ENCODE measurements at regions not wholly inside any gene's neighbourhood (a gene's known extent, or its start where the extent isn't known, plus 50 kb on each side); places are given as distances from the start of the nearest gene placed in this dataset.

GRCh38 chr7:46168671-46169383, 247.8 kb upstream of the IGFBP3 start:
- DNase-seq (ENCODE audit: low spot score in 2 of 2), result peak in 1 of 2 donors; percentile 76
- intact Hi-C loops (cut with DNase I; ENCODE audit: low total_unique reads), result no loop called here
- H3K4me3 ChIP-seq (ENCODE audit: low read depth, poor library complexity, severe bottlenecking), result no peak overlapping the region
- TF ChIP-seq POLR2A (IDR thresholded peaks at IDR 0.05) (no peak), CTCF (IDR thresholded peaks at IDR 0.05) (no peak)
- 56 to 72% methylated on average over 11 of the region's 11 CpGs for WGBS, 2 donors

- WGBS, 2 donors, result 68 to 76% methylated on average over 5 of the region's 5 CpGs
- H3K4me3 ChIP-seq (ENCODE audit: low read depth, poor library complexity, severe bottlenecking), result no peak overlapping the region
- no peak for DNase-seq (ENCODE audit: low spot score in 2 of 2)
Measured at GRCh38 chr7:46168231-46168630, 247.2 kb upstream of the IGFBP3 start.

DNA sequence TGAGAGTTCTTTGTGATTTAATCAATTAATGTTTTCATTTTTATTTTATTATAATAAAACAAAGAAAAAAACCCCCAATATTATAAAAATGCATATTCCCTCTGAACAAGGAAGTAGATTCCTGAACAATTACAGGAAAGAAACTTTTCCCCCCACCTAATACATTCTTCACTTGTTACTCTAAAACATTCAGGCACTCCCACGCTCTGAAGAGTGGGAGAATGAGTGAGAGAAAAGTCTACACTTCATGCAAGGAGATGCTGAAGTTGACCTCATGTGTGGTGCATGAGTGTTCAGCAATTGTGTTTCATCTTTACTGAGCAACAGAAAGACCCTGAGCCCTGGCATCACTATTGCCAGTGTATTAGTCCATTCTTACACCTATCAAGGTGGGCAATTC, 244.2 kb upstream of the IGFBP3 start:
- intact Hi-C loops (cut with DNase I; ENCODE audit: low total_unique reads), result no loop called here
- no peak overlapping the region for H3K4me3 ChIP-seq (ENCODE audit: low read depth, poor library complexity, severe bottlenecking)
- TF ChIP-seq POLR2A (IDR thresholded peaks at IDR 0.05), result no peak
- no peak for DNase-seq (ENCODE audit: low spot score in 2 of 2)
- 53 to 88% methylated on average over 1 of the region's 1 CpG for WGBS, 2 donors

More at GRCh38 chr7:46168231-46168630, 247.2 kb upstream of the IGFBP3 start:
- intact Hi-C loops (cut with DNase I; ENCODE audit: low total_unique reads), result no loop called here
- TF ChIP-seq POLR2A (IDR thresholded peaks at IDR 0.05), result no peak
- TF ChIP-seq CTCF (IDR thresholded peaks at IDR 0.05), result no peak

- intact Hi-C loops (cut with DNase I; ENCODE audit: low total_unique reads), result no loop called here
- 93 to 100% methylated on average over 1 of the region's 1 CpG for WGBS, 2 donors
- H3K4me3 ChIP-seq (ENCODE audit: low read depth, poor library complexity, severe bottlenecking), result no peak overlapping the region
- DNase-seq (ENCODE audit: low spot score in 2 of 2), result no peak
- TF ChIP-seq CTCF (IDR thresholded peaks at IDR 0.05), result no peak
Measured at GRCh38 chr7:46164629-46165028, 243.6 kb upstream of the IGFBP3 start.

GRCh38 chr7:46163246-46163645, 242.2 kb upstream of the IGFBP3 start:
- no peak for DNase-seq (ENCODE audit: low spot score in 2 of 2)
- intact Hi-C loops (cut with DNase I; ENCODE audit: low total_unique reads), result no loop called here
- WGBS, 2 donors, result 88 to 100% methylated on average over 1 of the region's 1 CpG
- no peak for TF ChIP-seq POLR2A (IDR thresholded peaks at IDR 0.05)
- no peak for TF ChIP-seq CTCF (IDR thresholded peaks at IDR 0.05)
- no peak overlapping the region for H3K4me3 ChIP-seq (ENCODE audit: low read depth, poor library complexity, severe bottlenecking)

- intact Hi-C loops (cut with DNase I; ENCODE audit: low total_unique reads), result no loop called here
- 66 to 73% methylated on average over 3 of the region's 3 CpGs for WGBS, 2 donors
- TF ChIP-seq POLR2A (IDR thresholded peaks at IDR 0.05) (no peak), CTCF (IDR thresholded peaks at IDR 0.05) (no peak)
- no peak overlapping the region for H3K4me3 ChIP-seq (ENCODE audit: low read depth, poor library complexity, severe bottlenecking)
- no peak for DNase-seq (ENCODE audit: low spot score in 2 of 2)
Measured at GRCh38 chr7:46162609-46163008, 241.5 kb upstream of the IGFBP3 start.
